NCI-H510A (cell line): ENCODE measurements at regions not wholly inside any gene's neighbourhood (a gene's known extent, or its start where the extent isn't known, plus 50 kb on each side); places are given as distances from the start of the nearest gene placed in this dataset.
"Not testable (repeated sequence)": the region's sequence is repeated elsewhere in the genome, so short reads cannot be mapped to it uniquely, and the experiment has no call there.

ENCODE experiments used
- DNase-seq: peaks from one replicate; lab custom pipeline; 2025; lab: John Stamatoyannopoulos, UW

DNA sequence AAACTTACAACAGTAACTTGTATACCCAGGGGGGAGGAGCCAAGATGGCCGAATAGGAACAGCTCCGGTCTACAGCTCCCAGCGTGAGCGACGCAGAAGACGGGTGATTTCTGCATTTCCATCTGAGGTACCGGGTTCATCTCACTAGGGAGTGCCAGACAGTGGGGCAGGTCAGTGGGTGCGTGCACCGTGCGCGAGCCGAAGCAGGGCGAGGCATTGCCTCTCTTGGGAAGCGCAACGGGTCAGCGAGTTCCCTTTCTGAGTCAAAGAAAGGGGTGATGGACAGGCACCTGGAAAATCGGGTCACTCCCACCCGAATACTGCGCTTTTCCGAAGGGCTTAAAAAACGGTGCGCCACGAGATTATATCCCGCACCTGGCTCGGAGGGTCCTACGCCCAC, 278.8 kb downstream of the FAM47B start:
- DNase-seq: not testable (repeated sequence)

GRCh38 chrX:35244088-35244741, 301.6 kb downstream of the FAM47B start:
- no peak for DNase-seq

GRCh38 chrX:35244796-35245508, 302.4 kb downstream of the FAM47B start:
- DNase-seq: no peak

- no peak for DNase-seq
These were observed 308.6 kb downstream of the FAM47B start for GRCh38 chrX:35251226-35251625.

DNA sequence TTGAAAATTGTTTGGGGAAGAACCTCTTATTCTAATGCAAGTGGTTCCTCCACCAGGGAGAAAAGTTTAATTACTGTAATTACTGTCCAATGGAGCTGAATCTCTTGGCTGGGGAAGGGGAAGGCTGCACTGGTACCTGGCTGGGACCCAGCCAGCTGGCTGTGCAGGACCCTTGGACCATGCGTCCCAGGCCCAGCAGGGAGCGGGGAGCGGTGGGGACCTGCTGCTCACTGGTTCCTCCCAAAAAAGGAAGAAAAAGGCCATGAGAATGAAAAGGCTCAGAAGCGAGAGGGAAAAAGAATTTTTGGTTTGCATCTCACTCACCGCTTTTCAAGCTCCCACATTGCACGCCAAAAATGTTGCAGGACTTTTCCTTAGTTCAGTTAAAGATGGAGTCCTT, 333.5 kb downstream of the FAM47B start:
- DNase-seq: no peak

GRCh38 chrX:35285289-35285962, 342.8 kb downstream of the FAM47B start:
- no peak for DNase-seq

DNA sequence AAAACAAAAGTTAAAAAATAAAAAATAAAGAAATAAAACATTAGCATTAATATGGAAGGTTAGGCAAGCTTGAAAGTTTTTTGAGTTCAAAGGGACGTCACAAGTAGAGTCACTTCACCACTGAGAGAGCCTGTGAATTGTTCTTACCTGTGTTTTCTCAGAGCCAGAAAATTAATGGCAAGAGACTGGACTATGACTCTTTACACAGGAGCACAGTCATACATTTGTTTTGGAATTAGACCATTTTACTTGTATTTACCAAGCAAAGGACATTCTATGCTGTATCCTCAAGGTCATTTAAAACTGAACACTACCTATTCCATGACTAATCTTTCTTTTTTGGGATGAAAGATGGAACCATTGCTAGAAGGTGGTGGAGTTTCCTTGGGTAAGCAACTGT, 346.1 kb downstream of the FAM47B start:
- DNase-seq: no peak

DNA sequence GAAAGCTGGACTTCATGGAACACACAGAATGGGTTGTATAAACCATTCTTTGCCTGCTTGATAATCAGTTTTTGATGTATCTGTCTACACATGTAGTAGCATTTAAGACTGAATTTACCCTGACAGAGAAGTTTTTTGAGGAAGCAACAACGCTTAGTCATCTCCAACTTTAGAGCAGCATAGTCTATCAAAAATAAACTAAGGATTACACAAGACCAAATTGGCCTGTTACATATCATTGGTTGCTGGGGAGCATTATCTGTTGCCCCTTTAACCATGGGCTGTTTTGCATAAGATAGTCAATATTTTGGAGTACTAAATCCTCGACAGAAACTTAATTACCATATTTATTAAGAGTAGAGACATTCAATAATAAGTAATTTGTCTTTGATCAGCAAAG, 347.4 kb downstream of the FAM47B start:
- no peak for DNase-seq

- no peak for DNase-seq
These were observed 348.4 kb downstream of the FAM47B start for GRCh38 chrX:35291013-35291412.

- DNase-seq: no peak
These were observed 349.9 kb downstream of the FAM47B start for GRCh38 chrX:35292522-35292921.

DNA sequence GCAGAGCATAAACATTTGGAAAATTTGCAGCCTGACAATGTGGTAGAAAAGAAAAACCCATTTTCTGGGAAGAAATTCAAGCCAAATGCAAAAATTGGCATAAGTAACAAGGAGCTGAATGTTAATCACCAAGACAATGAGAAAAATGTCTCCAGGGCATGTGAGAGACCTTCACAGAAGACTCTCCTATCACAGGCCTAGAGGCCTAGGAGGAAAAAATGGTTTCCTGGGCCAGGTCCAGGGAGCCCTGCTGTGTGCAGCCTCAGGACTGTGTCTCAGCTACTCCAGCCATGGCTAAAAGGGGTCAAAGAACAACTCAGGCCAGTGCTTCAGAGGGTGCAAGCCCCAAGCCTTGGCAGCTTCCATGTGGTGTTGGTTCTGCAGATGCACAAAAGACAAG, 362.4 kb downstream of the FAM47B start:
- not testable (repeated sequence) for DNase-seq

- DNase-seq: no peak
These were observed 397.2 kb downstream of the FAM47B start for GRCh38 chrX:35339796-35340195.

GRCh38 chrX:35340465-35340864, 397.9 kb downstream of the FAM47B start:
- DNase-seq: no peak

GRCh38 chrX:35351212-35351611, 408.6 kb downstream of the FAM47B start:
- DNase-seq: peak; percentile 7

GRCh38 chrX:35351795-35352483, 409.3 kb downstream of the FAM47B start:
- DNase-seq: no peak

GRCh38 chrX:35357656-35358055, 415.1 kb downstream of the FAM47B start:
- DNase-seq: no peak

DNA sequence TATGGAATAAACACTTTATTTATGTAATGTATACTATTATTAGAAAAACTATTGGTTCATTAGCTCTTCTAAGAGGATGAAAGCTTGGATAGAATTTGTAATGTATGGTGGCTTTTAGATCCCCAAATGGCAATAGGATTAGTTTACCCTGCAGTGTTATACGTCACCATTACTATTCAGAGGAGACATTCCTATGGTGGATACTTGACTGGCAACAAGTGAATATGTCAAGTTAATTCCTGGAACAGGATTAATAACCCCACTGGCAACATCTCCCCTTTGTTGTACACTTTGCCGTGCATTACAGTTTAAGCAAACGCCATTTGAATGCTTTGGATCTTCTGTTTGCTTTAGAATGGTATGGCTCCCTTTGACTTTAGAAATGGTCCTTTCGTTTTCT, 420.3 kb downstream of the FAM47B start:
- no peak for DNase-seq

DNA sequence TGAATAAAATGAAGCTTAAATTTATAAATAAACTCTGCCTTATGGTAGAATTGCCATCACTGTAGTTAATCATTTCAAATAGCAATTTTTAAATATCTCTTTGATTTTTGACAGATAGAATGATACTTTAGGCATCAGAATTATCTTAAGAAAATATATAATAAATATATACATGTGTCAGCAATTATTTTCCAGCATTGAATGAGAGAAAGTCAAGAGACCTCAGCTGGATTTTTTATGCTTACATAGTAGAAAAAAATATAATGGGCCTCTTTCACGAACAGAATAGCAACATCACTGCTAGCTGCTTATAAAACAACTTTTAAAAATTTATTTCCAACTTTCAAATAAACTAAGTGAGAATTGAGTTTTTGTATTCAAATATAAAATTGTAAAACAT, 424.0 kb upstream of the MAGEB16 start:
- no peak for DNase-seq

DNA sequence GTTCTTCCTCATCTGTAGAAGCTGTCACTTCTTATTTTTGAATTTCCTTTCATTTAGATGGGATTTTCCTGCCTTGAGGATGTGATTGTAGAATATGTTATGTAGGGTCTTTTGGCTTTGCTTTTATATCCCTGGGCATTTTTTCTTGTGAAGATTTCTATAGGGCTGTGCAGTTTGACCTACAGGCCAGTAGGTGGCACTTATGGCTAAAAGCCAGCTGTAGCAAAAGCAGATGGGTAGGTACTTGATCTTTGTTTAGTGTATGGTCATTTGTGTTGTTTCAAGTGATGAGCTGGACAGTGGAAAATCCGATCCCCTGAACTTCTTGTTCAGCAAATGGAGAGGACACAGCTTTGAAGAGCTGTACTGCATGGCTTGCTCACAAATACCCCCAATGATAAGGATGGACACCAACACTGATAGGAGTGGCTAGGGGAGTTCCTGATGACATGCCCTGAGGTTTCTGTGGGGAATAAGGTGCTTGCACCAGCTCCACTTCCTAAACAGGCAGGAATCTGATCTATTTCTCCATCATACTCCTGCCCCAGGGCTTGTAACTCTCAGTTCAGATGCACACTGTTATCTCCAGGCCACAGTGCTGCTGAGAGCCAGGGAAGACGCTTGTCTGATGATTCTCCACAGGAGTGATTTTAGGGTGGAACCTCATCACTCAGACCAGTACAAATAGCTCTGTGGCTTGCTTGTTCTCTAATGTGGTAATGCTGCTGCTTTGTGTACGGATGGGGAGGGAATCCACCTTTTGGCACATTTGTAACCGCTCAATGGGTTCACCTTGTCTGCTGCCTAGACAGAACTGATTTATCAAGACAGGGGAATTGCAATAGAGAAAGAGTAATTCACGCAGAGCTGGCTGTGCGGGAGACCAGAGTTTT, 417.1 kb upstream of the MAGEB16 start:
- peak; percentile 5 for DNase-seq

DNA sequence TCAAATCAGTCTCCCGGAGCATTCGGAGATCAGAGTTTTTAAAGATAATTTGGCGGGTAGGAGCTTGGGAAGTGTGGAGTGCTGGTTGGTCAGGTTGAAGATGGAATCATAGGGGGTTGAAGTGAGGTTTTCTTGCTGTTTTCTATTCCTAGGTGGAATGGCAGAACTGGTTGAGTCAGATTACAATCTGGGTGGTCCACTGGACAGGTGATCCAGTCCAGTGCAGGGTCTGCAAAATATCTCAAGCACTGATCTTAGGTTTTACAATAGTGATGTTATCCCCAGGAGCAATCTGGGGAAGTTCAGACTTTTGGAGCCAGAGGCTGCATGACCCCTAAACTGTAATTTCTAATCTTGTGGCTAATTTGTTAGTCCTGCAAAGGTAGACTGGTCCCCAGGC, 416.4 kb upstream of the MAGEB16 start:
- DNase-seq: not testable (repeated sequence)

- DNase-seq: no peak
These were observed 415.2 kb upstream of the MAGEB16 start for GRCh38 chrX:35382966-35383365.

GRCh38 chrX:35392232-35392631, 405.9 kb upstream of the MAGEB16 start:
- DNase-seq: no peak
